ENCODE measurements at regions not wholly inside any gene's neighbourhood (a gene's known extent, or its start where the extent isn't known, plus 50 kb on each side); places are given as distances from the start of the nearest gene placed in this dataset.

- Histone ChIP-seq H3K4me2 (ENCODE audit: low read length) (no peak overlapping the region), H3K27ac (no peak overlapping the region), H2AFZ (no peak overlapping the region), H3K27me3 (ENCODE audit: control insufficient read depth, insufficient read depth, low read length) (no peaks in the 10 kb centered on the region), H3K4me3 (ENCODE audit: low read depth, low read length) (no peak overlapping the region), H3K9me3 (ENCODE audit: control insufficient read depth, low read length) (no peaks in the 10 kb centered on the region), H3K4me1 (no peaks in the 10 kb centered on the region), H3K9ac (no peak overlapping the region), H3K36me3 (ENCODE audit: control insufficient read depth, insufficient read depth, low read length) (no peaks in the 10 kb centered on the region), H3K79me2 (no peaks in the 10 kb centered on the region)
- TF ChIP-seq CTCF (IDR thresholded peaks at IDR 0.05): no peak
Observed at GRCh38 chr14:53491256-53491883, 338.2 kb upstream of the DDHD1 start.

- no peak for TF ChIP-seq CTCF (IDR thresholded peaks at IDR 0.05)
- no peak overlapping the region for H3K27ac ChIP-seq
- no peak overlapping the region for H2AFZ ChIP-seq
- no peak overlapping the region for H3K4me2 ChIP-seq (ENCODE audit: low read length)
- no peaks in the 10 kb centered on the region for H3K9me3 ChIP-seq (ENCODE audit: control insufficient read depth, low read length)
- H3K4me1 ChIP-seq: no peaks in the 10 kb centered on the region
- no peaks in the 10 kb centered on the region for H3K27me3 ChIP-seq (ENCODE audit: control insufficient read depth, insufficient read depth, low read length)
- H3K79me2 ChIP-seq: no peaks in the 10 kb centered on the region
- no peaks in the 10 kb centered on the region for H3K36me3 ChIP-seq (ENCODE audit: control insufficient read depth, insufficient read depth, low read length)
- H3K9ac ChIP-seq: no peak overlapping the region
- H3K4me3 ChIP-seq (ENCODE audit: low read depth, low read length): no peak overlapping the region
Observed at GRCh38 chr14:53478174-53478573, 325.1 kb upstream of the DDHD1 start.

GRCh38 chr14:53473480-53473879 is 320.4 kb upstream of the DDHD1 start:
- Histone ChIP-seq H3K4me1 (no peaks in the 10 kb centered on the region), H3K27me3 (ENCODE audit: control insufficient read depth, insufficient read depth, low read length) (no peaks in the 10 kb centered on the region)
- no peak for TF ChIP-seq CTCF (IDR thresholded peaks at IDR 0.05)

GRCh38 chr14:53472306-53472705 is 319.2 kb upstream of the DDHD1 start:
- H3K36me3 ChIP-seq (ENCODE audit: control insufficient read depth, insufficient read depth, low read length): no peaks in the 10 kb centered on the region
- no peak overlapping the region for H3K9ac ChIP-seq
- H2AFZ ChIP-seq: no peak overlapping the region
- no peaks in the 10 kb centered on the region for H3K9me3 ChIP-seq (ENCODE audit: control insufficient read depth, low read length)
- no peaks in the 10 kb centered on the region for H3K79me2 ChIP-seq
- no peak overlapping the region for H3K4me3 ChIP-seq (ENCODE audit: low read depth, low read length)
- no peak for TF ChIP-seq CTCF (IDR thresholded peaks at IDR 0.05)
- H3K4me2 ChIP-seq (ENCODE audit: low read length): no peak overlapping the region
- no peaks in the 10 kb centered on the region for H3K27me3 ChIP-seq (ENCODE audit: control insufficient read depth, insufficient read depth, low read length)
- H3K27ac ChIP-seq: no peak overlapping the region
- H3K4me1 ChIP-seq: no peaks in the 10 kb centered on the region

More at GRCh38 chr14:53473480-53473879, 320.4 kb upstream of the DDHD1 start:
- Histone ChIP-seq H3K9ac (no peak overlapping the region), H2AFZ (no peak overlapping the region), H3K79me2 (no peaks in the 10 kb centered on the region), H3K4me2 (ENCODE audit: low read length) (no peak overlapping the region), H3K9me3 (ENCODE audit: control insufficient read depth, low read length) (no peaks in the 10 kb centered on the region), H3K4me3 (ENCODE audit: low read depth, low read length) (no peak overlapping the region), H3K36me3 (ENCODE audit: control insufficient read depth, insufficient read depth, low read length) (no peaks in the 10 kb centered on the region), H3K27ac (no peak overlapping the region)

- Histone ChIP-seq H3K4me1 (no peaks in the 10 kb centered on the region), H3K27me3 (ENCODE audit: control insufficient read depth, insufficient read depth, low read length) (no peaks in the 10 kb centered on the region), H3K9ac (no peak overlapping the region), H3K27ac (no peak overlapping the region), H2AFZ (no peak overlapping the region), H3K79me2 (no peaks in the 10 kb centered on the region), H3K4me3 (ENCODE audit: low read depth, low read length) (no peak overlapping the region), H3K36me3 (ENCODE audit: control insufficient read depth, insufficient read depth, low read length) (no peaks in the 10 kb centered on the region), H3K9me3 (ENCODE audit: control insufficient read depth, low read length) (no peaks in the 10 kb centered on the region), H3K4me2 (ENCODE audit: low read length) (no peak overlapping the region)
- no peak for TF ChIP-seq CTCF (IDR thresholded peaks at IDR 0.05)
Observed at GRCh38 chr14:53470351-53471043, 317.4 kb upstream of the DDHD1 start.
